ENCODE measurements at regions not wholly inside any gene's neighbourhood (a gene's known extent, or its start where the extent isn't known, plus 50 kb on each side); places are given as distances from the start of the nearest gene placed in this dataset.

DNA sequence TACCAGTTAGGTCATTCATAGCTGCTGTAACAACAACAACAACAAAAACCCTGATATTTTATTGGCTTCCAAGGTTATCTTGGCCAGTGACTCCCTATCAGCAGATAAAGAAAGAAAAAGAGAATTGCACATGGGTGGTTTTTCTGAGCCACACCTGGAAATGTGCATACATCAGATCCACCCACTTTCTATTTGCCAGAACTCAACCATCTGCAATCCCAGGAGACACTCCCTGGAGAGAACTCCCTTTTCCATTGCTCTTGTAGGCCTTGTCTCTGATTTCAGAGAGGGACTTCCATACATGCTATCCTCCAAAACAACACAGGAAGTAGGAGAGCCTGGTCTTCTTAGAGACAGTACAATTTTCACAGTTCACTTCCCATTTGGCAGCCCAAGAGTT lies 74.9 kb upstream of the ZC3H11B start:
- no peak for TF ChIP-seq ZFY (CRISPR knock-in tag; IDR thresholded peaks at IDR 0.05)
- TF ChIP-seq SALL1 (CRISPR knock-in tag; IDR thresholded peaks at IDR 0.05): no peak
- no peak for TF ChIP-seq KAT2B (IDR thresholded peaks at IDR 0.05; ENCODE audit: borderline replicate concordance, low read depth, low read length)
- TF ChIP-seq EHMT2 (IDR thresholded peaks at IDR 0.05; ENCODE audit: borderline replicate concordance, low read depth, low read length): no peak
- no peak for TF ChIP-seq ZNF883 (CRISPR knock-in tag; IDR thresholded peaks at IDR 0.05; ENCODE audit: not compliant biosample characterization)
- no peak for TF ChIP-seq ZNF567 (CRISPR knock-in tag; IDR thresholded peaks at IDR 0.05; ENCODE audit: borderline replicate concordance)
- TF ChIP-seq ZNF138 (CRISPR knock-in tag; IDR thresholded peaks at IDR 0.05; ENCODE audit: low read depth): no peak
- TF ChIP-seq MAX (IDR thresholded peaks at IDR 0.05): no peak
- no peak for TF ChIP-seq ZNF225 (CRISPR knock-in tag; IDR thresholded peaks at IDR 0.05)
- no peak for TF ChIP-seq PAF1 (CRISPR knock-in tag; IDR thresholded peaks at IDR 0.05)
- no peak for TF ChIP-seq ZSCAN9 (CRISPR knock-in tag; IDR thresholded peaks at IDR 0.05; ENCODE audit: borderline replicate concordance)
- no peak for TF ChIP-seq KLF11 (CRISPR knock-in tag; IDR thresholded peaks at IDR 0.05)
- TF ChIP-seq, protein P1, sequence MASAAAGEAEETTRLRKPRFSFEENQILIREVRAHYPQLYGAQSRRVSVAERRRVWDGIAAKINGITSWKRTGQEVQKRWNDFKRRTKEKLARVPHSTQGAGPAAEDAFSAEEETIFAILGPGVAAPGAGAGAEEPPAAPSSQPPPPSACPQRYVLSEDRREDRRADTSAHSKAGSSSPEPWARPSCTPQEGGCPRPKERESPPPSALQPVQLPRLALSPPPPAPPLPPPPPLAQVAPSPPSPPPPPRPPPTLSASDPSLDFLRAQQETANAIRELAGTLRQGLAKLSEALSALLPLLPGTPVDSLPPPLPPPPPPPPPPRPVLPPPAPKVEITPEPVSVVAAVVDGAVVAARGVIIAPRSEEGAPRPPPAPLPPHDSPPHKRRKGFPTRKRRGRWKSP (CRISPR knock-in tag; IDR thresholded peaks at IDR 0.05): no peak
- TF ChIP-seq NR2F1 (CRISPR knock-in tag; IDR thresholded peaks at IDR 0.05): no peak
- TF ChIP-seq SRSF1 (optimal IDR thresholded peaks at IDR 0.05; ENCODE audit: low read depth, low read length): no peak
- POLR2A ChIA-PET: no interaction called here
- H3K79me2 ChIP-seq (ENCODE audit: insufficient read depth, low read length): no peaks in the 10 kb centered on the region
- in situ Hi-C loops (cut with HindIII; ENCODE audit: extremely low pct_ligation_motif_present, low pct_unique_long_range_greater_than_20kb) (no loop called here), intact Hi-C loops (cut with micrococcal nuclease; ENCODE audit: unreplicated experiment) (no loop called here)
- no peaks in the 10 kb centered on the region for H3K9me3 ChIP-seq (ENCODE audit: low read length)
- no peak overlapping the region for H3K27ac ChIP-seq (ENCODE audit: extremely low read length, insufficient read depth, low read length)
- no peaks in the 10 kb centered on the region for H4K20me1 ChIP-seq (ENCODE audit: insufficient read depth, low read length)
- H3K4me1 ChIP-seq (ENCODE audit: insufficient read depth, low read length): no peaks in the 10 kb centered on the region
- H3K4me2 ChIP-seq (ENCODE audit: low read depth, low read length): no peak overlapping the region
- CTCF ChIA-PET (ENCODE audit: low intra/inter-chr PET ratio, low total read pairs): no interaction called here
- no peak overlapping the region for H3K4me3 ChIP-seq (replicated peaks in 1 of 3; ENCODE audit: insufficient read depth in 1 of 3, low read depth in 2 of 3, low read length in 3 of 3)
- no TSS peak for BruUV-seq (replicated peaks)
- no peak for FAIRE-seq
- no peak overlapping the region for H2AFZ ChIP-seq (ENCODE audit: low read length)
- ATAC-seq: no peak
- no peaks in the 10 kb centered on the region for H3K36me3 ChIP-seq (replicated peaks in 1 of 2; ENCODE audit: control insufficient read depth in 1 of 2, insufficient read depth in 2 of 2, low read length in 2 of 2)
- no peak for DNase-seq (ENCODE audit: low spot score)
- no peak overlapping the region for H3K9ac ChIP-seq (ENCODE audit: insufficient read depth, low read depth, low read length)
- H3K27me3 ChIP-seq (ENCODE audit: control insufficient read depth in 1 of 2, insufficient read depth in 2 of 2, low read length in 2 of 2): no peaks in the 10 kb centered on the region; a peak in 1 of 5 replicates

Measured in HepG2 (cell line).